CD14-positive monocyte (primary cell): ENCODE measurements at regions not wholly inside any gene's neighbourhood (a gene's known extent, or its start where the extent isn't known, plus 50 kb on each side); places are given as distances from the start of the nearest gene placed in this dataset.

ENCODE experiments used
- DNase-seq, 3 donors: peaks; one replicate each; pipeline ENCODE4 v3.0.0-alpha.2; 2011 to 2022
- H2AFZ ChIP-seq: 2 replicates; pipeline ENCODE4 v1.6.0; 2012; ENCODE audit warnings: mild to moderate bottlenecking, low read depth, low read length, inconsistent platforms; ENCODE audit not compliant: insufficient read depth, poor library complexity, severe bottlenecking
- H3K27ac ChIP-seq, 2 donors: 1 replicate in 1 of 2; 2 replicates in 1 of 2; pipeline ENCODE4 v1.5.1; 2012 to 2013; ENCODE audit warnings: low read length in 2 of 2, control low read depth in 1 of 2, inconsistent platforms in 1 of 2, low read depth in 1 of 2, mild to moderate bottlenecking in 1 of 2
- H3K27me3 ChIP-seq, 2 donors: one replicate each; pipeline versions ENCODE4 v1.6.0 to v1.6.1; 2011 to 2013; ENCODE audit warnings: low read length in 2 of 2; ENCODE audit not compliant: control insufficient read depth in 2 of 2, insufficient read depth in 2 of 2
- H3K36me3 ChIP-seq, 2 donors: replicated peaks in 1 of 2; 1 replicate in 1 of 2; 2 replicates in 1 of 2; pipeline versions ENCODE4 v1.5.1 to v1.6.1; 2012 to 2013; ENCODE audit warnings: low read length in 2 of 2, control low read depth in 1 of 2, inconsistent platforms in 1 of 2, mild to moderate bottlenecking in 1 of 2; ENCODE audit not compliant: insufficient read depth in 2 of 2, control insufficient read depth in 1 of 2
- H3K4me1 ChIP-seq, 2 donors: 1 replicate in 1 of 2; 2 replicates in 1 of 2; pipeline versions ENCODE4 v1.5.1 to v1.6.1; 2012 to 2013; ENCODE audit warnings: low read length in 2 of 2, control low read depth in 1 of 2, inconsistent platforms in 1 of 2, mild to moderate bottlenecking in 1 of 2, moderate library complexity in 1 of 2; ENCODE audit not compliant: insufficient read depth in 2 of 2, control insufficient read depth in 1 of 2
- H3K4me2 ChIP-seq: replicated peaks from 2 replicates; pipeline ENCODE3; 2012; ENCODE audit warnings: low read length, moderate library complexity, mild to moderate bottlenecking; ENCODE audit not compliant: poor library complexity, severe bottlenecking; ENCODE audit errors: extremely low read depth
- H3K4me3 ChIP-seq, 3 experiments: fragments of 200-600 bp in 1 of 3; sonication (generic) in 1 of 3; replicated peaks in 1 of 3; 1 replicate in 2 of 3; 2 replicates in 1 of 3; pipeline ENCODE4 v1.5.1; 2011 to 2013; ENCODE audit warnings: low read length in 3 of 3, mild to moderate bottlenecking in 3 of 3, control low read depth in 2 of 3, low read depth in 2 of 3, inconsistent platforms in 1 of 3, moderate library complexity in 1 of 3
- H3K79me2 ChIP-seq: 2 replicates; pipeline ENCODE4 v1.6.0; 2012; ENCODE audit warnings: mild to moderate bottlenecking, control low read depth, inconsistent platforms, low read length, moderate library complexity; ENCODE audit not compliant: insufficient read depth
- H3K9ac ChIP-seq: 2 replicates; pipeline ENCODE4 v1.6.0; 2017; ENCODE audit warnings: low read length, mild to moderate bottlenecking; ENCODE audit not compliant: insufficient read depth, poor library complexity, severe bottlenecking
- H3K9me3 ChIP-seq, 2 donors: replicated peaks in 1 of 2; 1 replicate in 1 of 2; 2 replicates in 1 of 2; pipeline versions ENCODE4 v1.5.1 to v1.6.1; 2012 to 2013; ENCODE audit warnings: low read length in 2 of 2, control low read depth in 1 of 2; ENCODE audit not compliant: control insufficient read depth in 1 of 2, insufficient read depth in 1 of 2
- H4K20me1 ChIP-seq: 2 replicates; pipeline ENCODE4 v1.6.0; 2012; ENCODE audit warnings: mild to moderate bottlenecking, low read length, control low read depth, moderate library complexity; ENCODE audit not compliant: insufficient read depth
- H3K27ac Mint-ChIP-seq, 7 donors: one replicate each; pipeline ENCODE4 v1.8.0; 2020; ENCODE audit warnings: mild to moderate bottlenecking in 7 of 7, mixed read lengths in 7 of 7, moderate library complexity in 6 of 7, inconsistent platforms in 2 of 7
- H3K27me3 Mint-ChIP-seq, 3 donors: one replicate each; pipeline ENCODE4 v1.8.0; 2021 to 2022; ENCODE audit warnings: low read depth in 3 of 3, mild to moderate bottlenecking in 3 of 3, mixed read lengths in 3 of 3, moderate library complexity in 3 of 3, inconsistent platforms in 1 of 3
- H3K36me3 Mint-ChIP-seq, 2 donors: one replicate each; pipeline ENCODE4 v1.8.0; 2020; ENCODE audit warnings: mixed read lengths in 2 of 2, inconsistent platforms in 1 of 2, mild to moderate bottlenecking in 1 of 2
- H3K4me1 Mint-ChIP-seq: one replicate; pipeline ENCODE4 v1.8.0; 2020; ENCODE audit warnings: mild to moderate bottlenecking, mixed read lengths
- H3K4me3 Mint-ChIP-seq, 2 donors: one replicate each; pipeline ENCODE4 v1.8.0; 2020; ENCODE audit warnings: mild to moderate bottlenecking in 2 of 2, mixed read lengths in 2 of 2, moderate library complexity in 1 of 2
- H3K9me3 Mint-ChIP-seq, 7 donors: one replicate each; pipeline ENCODE4 v1.8.0; 2020 to 2022; ENCODE audit warnings: mixed read lengths in 7 of 7, mild to moderate bottlenecking in 6 of 7, moderate library complexity in 6 of 7, inconsistent platforms in 2 of 7
- CTCF ChIP-seq: fragments of 200-600 bp; IDR thresholded peaks from one replicate; pipeline ENCODE4 v1.8.0; 2022; ENCODE audit warnings: antibody characterized with exemption, mild to moderate bottlenecking
- WGBS: methylation state at CpG from one replicate; pipeline ENCODE4 v1.1.5; 2013; ENCODE audit warnings: missing lambda C conversion rate; ENCODE audit not compliant: insufficient coverage; 5-methylcytosine and 5-hydroxymethylcytosine counted together
- intact Hi-C, 2 donors: fragments of 100-400 bp; cut with micrococcal nuclease; formaldehyde crosslinking; loops; one replicate each; pipeline versions ENCODE4 v1.15.0 to v1.15.1; 2023

- Histone ChIP-seq H3K27me3 (no peaks in the 10 kb centered on the region), H3K27ac (no peak overlapping the region), H3K9ac (no peak overlapping the region), H3K4me1 (peaks cover 20% of the 10 kb centered on the region in 2 donors), H3K79me2 (no peaks in the 10 kb centered on the region), H3K36me3 (no peaks in the 10 kb centered on the region), H4K20me1 (no peaks in the 10 kb centered on the region), H3K9me3 (no peaks in the 10 kb centered on the region), H2AFZ (no peak overlapping the region), H3K4me2 (no peak overlapping the region), H3K4me3 (no peak overlapping the region)
- Mint-ChIP-seq H3K4me3 (no peak overlapping the region), H3K27me3 (peaks cover 0 to 6% (median 2%) of the 10 kb centered on the region in 3 donors), H3K27ac (peak overlapping the region in 1 of 7 donors; percentile 9), H3K4me1 (peaks cover 21% of the 10 kb centered on the region), H3K36me3 (no peaks in the 10 kb centered on the region), H3K9me3 (peaks cover 0 to 2% (median 0%) of the 10 kb centered on the region in 7 donors)
- TF ChIP-seq CTCF: no peak
- intact Hi-C loops: no loop called here
- no peak for DNase-seq
Measured at GRCh38 chr5:135241536-135241935, 157.5 kb downstream of the MACROH2A1 start.

DNA sequence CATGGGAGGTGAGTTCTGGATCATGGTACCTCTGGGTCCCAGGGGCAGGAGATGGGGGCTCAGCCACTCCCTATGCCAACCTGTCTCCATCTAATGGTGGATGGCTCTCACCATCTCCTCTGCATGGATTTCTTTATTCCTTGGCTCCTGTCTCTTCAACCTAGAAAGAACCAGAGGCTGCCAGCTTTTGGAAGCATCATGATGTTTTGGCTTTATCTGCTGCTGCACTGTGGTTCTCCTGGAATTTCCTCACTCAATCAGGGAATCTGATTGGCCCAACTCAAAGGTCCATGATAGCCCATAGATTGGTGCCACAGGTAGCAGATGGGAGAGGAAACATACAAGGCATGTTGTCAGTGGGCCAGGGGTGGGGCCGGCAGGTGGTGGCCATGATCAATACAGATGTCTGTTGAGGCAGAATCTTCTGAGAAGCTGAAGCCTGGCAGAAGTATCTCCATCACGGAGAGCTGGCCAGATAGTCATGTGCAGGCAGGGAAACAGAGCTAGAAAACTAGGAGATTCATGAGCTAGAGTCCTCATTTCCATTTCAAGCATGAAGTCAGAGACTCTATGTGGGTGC is 158.2 kb downstream of the MACROH2A1 start:
- Histone ChIP-seq H3K36me3 (no peaks in the 10 kb centered on the region), H3K9ac (no peak overlapping the region), H2AFZ (no peak overlapping the region), H3K9me3 (no peaks in the 10 kb centered on the region), H4K20me1 (no peaks in the 10 kb centered on the region), H3K4me3 (no peak overlapping the region), H3K27me3 (no peaks in the 10 kb centered on the region), H3K4me2 (no peak overlapping the region), H3K79me2 (no peaks in the 10 kb centered on the region), H3K4me1 (peaks cover 13 to 14% of the 10 kb centered on the region in 2 donors), H3K27ac (no peak overlapping the region)
- H3K27ac Mint-ChIP-seq: peak overlapping the region in 1 of 7 donors; percentile 9
- peaks cover 14% of the 10 kb centered on the region for H3K4me1 Mint-ChIP-seq
- no peaks in the 10 kb centered on the region for H3K36me3 Mint-ChIP-seq
- no peak overlapping the region for H3K4me3 Mint-ChIP-seq
- DNase-seq: peak in 1 of 3 donors; percentile 1
- 92% methylated on average over 2 of the region's 2 CpGs for WGBS
- intact Hi-C loops: no loop called here
- peaks cover 0 to 6% (median 2%) of the 10 kb centered on the region in 3 donors for H3K27me3 Mint-ChIP-seq
- TF ChIP-seq CTCF: no peak
- peaks cover 0 to 2% (median 0%) of the 10 kb centered on the region in 7 donors for H3K9me3 Mint-ChIP-seq
